OCI-LY3 (cell line): ENCODE measurements at regions not wholly inside any gene's neighbourhood (a gene's known extent, or its start where the extent isn't known, plus 50 kb on each side); places are given as distances from the start of the nearest gene placed in this dataset.

Experiments
- CTCF ChIP-seq: fragments of 200-600, 300-600 bp; sonication (generic); IDR thresholded peaks from 2 replicates; pipeline ENCODE4 v1.5.1; 2014; ENCODE audit warnings: antibody characterized with exemption, low read length, low read depth
- EZH2phosphoT487 ChIP-seq: fragments of 200-600 bp; shearing (Covaris generic); IDR thresholded peaks from 2 replicates; pipeline ENCODE4 v1.6.1; 2018; ENCODE audit warnings: antibody characterized with exemption, mixed run types, low read depth

DNA sequence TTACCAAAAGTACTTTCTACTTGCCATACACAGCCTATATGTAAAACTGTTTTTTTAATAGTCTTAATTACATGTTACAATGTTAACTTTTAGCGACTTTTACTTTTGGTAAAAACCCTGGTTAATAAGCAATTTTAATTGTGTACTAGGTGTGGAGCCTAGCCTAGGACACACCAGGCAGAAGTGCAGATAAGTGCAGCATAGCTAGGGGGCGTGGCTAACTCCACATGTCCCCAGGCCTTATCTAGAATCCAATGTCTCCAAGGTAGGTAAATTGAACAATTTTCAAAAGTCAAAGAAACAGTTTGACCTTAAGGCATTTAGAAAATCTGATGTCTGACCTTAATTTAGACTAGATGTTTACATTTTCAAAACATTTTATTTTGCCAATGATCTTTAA is 858.7 kb downstream of the CCSER2 start:
- TF ChIP-seq CTCF (no peak), EZH2phosphoT487 (no peak)
